Activated naive CD4-positive, alpha-beta T cell treated with anti-CD3 and anti-CD28 coated beads, Interleukin-2, amount 50 U/mL, for 16 hours (primary cell): ENCODE measurements at regions not wholly inside any gene's neighbourhood (a gene's known extent, or its start where the extent isn't known, plus 50 kb on each side); places are given as distances from the start of the nearest gene placed in this dataset.

Source experiments
- DNase-seq: peaks from one replicate; pipeline ENCODE4 v3.0.0-alpha.2; 2020

- no peak for DNase-seq
Measured at GRCh38 chr16:13554005-13554404, 365.9 kb upstream of the ERCC4 start.

GRCh38 chr16:13554643-13555042 lies 365.3 kb upstream of the ERCC4 start:
- no peak for DNase-seq

GRCh38 chr16:13557418-13557817 lies 362.5 kb upstream of the ERCC4 start:
- DNase-seq = no peak

- DNase-seq = no peak
Measured at GRCh38 chr16:13558752-13559151, 361.2 kb upstream of the ERCC4 start.

- DNase-seq = no peak
Measured at GRCh38 chr16:13559624-13560023, 360.3 kb upstream of the ERCC4 start.

- no peak for DNase-seq
Measured at GRCh38 chr16:13560151-13560550, 359.8 kb upstream of the ERCC4 start.

- DNase-seq = no peak
Measured at GRCh38 chr16:13561291-13562070, 358.5 kb upstream of the ERCC4 start.

GRCh38 chr16:13568803-13569202 lies 351.2 kb upstream of the ERCC4 start:
- no peak for DNase-seq

- no peak for DNase-seq
Measured at GRCh38 chr16:13569986-13570385, 350.0 kb upstream of the ERCC4 start.

GRCh38 chr16:13571036-13571435 lies 348.9 kb upstream of the ERCC4 start:
- no peak for DNase-seq

- DNase-seq = no peak
Measured at GRCh38 chr16:13573903-13574302, 346.1 kb upstream of the ERCC4 start.

GRCh38 chr16:13586051-13586450 lies 333.9 kb upstream of the ERCC4 start:
- DNase-seq = no peak

- no peak for DNase-seq
Measured at GRCh38 chr16:13587181-13587580, 332.8 kb upstream of the ERCC4 start.

GRCh38 chr16:13594823-13595222 lies 325.1 kb upstream of the ERCC4 start:
- no peak for DNase-seq

- no peak for DNase-seq
Measured at GRCh38 chr16:13606804-13607203, 313.1 kb upstream of the ERCC4 start.

- no peak for DNase-seq
Measured at GRCh38 chr16:13607289-13607688, 312.7 kb upstream of the ERCC4 start.

GRCh38 chr16:13611596-13611995 lies 308.4 kb upstream of the ERCC4 start:
- no peak for DNase-seq

- DNase-seq = no peak
Measured at GRCh38 chr16:13612623-13613022, 307.3 kb upstream of the ERCC4 start.

- DNase-seq = no peak
Measured at GRCh38 chr16:13613165-13613564, 306.8 kb upstream of the ERCC4 start.

GRCh38 chr16:13621639-13622038 lies 298.3 kb upstream of the ERCC4 start:
- DNase-seq = no peak

- DNase-seq = no peak
Measured at GRCh38 chr16:13628156-13628555, 291.8 kb upstream of the ERCC4 start.

GRCh38 chr16:13629704-13630103 lies 290.2 kb upstream of the ERCC4 start:
- no peak for DNase-seq

- no peak for DNase-seq
Measured at GRCh38 chr16:13630374-13630773, 289.6 kb upstream of the ERCC4 start.

GRCh38 chr16:13631213-13631767 lies 288.7 kb upstream of the ERCC4 start:
- no peak for DNase-seq

GRCh38 chr16:13631916-13632315 lies 288.0 kb upstream of the ERCC4 start:
- DNase-seq = no peak
